GM12878 (cell line): ENCODE measurements at regions not wholly inside any gene's neighbourhood (a gene's known extent, or its start where the extent isn't known, plus 50 kb on each side); places are given as distances from the start of the nearest gene placed in this dataset.

Source experiments
- ATF2 ChIP-seq: IDR thresholded peaks from 2 replicates; pipeline ENCODE4 v1.6.1; 2012; ENCODE audit warnings: low read length, inconsistent platforms
- CHD1 ChIP-seq: IDR thresholded peaks from 2 replicates; pipeline ENCODE4 v1.6.1; 2012; ENCODE audit warnings: low read depth, low read length, improper control_type of control experiment
- CHD2 ChIP-seq: IDR thresholded peaks from 2 replicates; pipeline ENCODE4 v1.6.1; 2011; ENCODE audit warnings: low read depth, low read length, improper control_type of control experiment, borderline replicate concordance
- CREB1 ChIP-seq: IDR thresholded peaks from 2 replicates; pipeline ENCODE4 v1.6.1; 2012; ENCODE audit warnings: low read depth, mild to moderate bottlenecking, inconsistent platforms
- ESRRA ChIP-seq: IDR thresholded peaks from 2 replicates; pipeline ENCODE4 v1.6.1; 2012; ENCODE audit warnings: mild to moderate bottlenecking, low read length, improper control_type of control experiment
- GABPA ChIP-seq: IDR thresholded peaks from 2 replicates; pipeline ENCODE4 v1.6.1; 2014; ENCODE audit warnings: antibody characterized with exemption, low read depth, mild to moderate bottlenecking, inconsistent platforms
- JUND ChIP-seq: IDR thresholded peaks from 2 replicates; pipeline ENCODE4 v1.6.1; 2012; ENCODE audit warnings: low read depth, mild to moderate bottlenecking, low read length, improper control_type of control experiment, moderate library complexity
- NR2C2 ChIP-seq: IDR thresholded peaks from 2 replicates; pipeline ENCODE4 v1.6.1; 2011; ENCODE audit warnings: borderline replicate concordance, low read depth; ENCODE audit not compliant: control insufficient read depth, insufficient read length
- PKNOX1 ChIP-seq: fragments of 450-650 bp; IDR thresholded peaks from 2 replicates; pipeline ENCODE4 v1.6.1; 2016; ENCODE audit warnings: mild to moderate bottlenecking
- POLR2AphosphoS2 ChIP-seq: IDR thresholded peaks from 2 replicates; pipeline ENCODE4 v1.6.1; 2011; ENCODE audit warnings: low read depth, mild to moderate bottlenecking, low read length, improper control_type of control experiment, moderate library complexity
- RAD21 ChIP-seq: IDR thresholded peaks from 2 replicates; pipeline ENCODE4 v1.6.1; 2011; ENCODE audit warnings: mild to moderate bottlenecking, low read depth, low read length, moderate library complexity; ENCODE audit not compliant: insufficient read depth
- TAF1 ChIP-seq: IDR thresholded peaks from 2 replicates; pipeline ENCODE4 v1.6.1; 2011; ENCODE audit warnings: mild to moderate bottlenecking, low read depth, low read length, borderline replicate concordance
- TF ChIP-seq, protein P1 (sequence below), 3 experiments: IDR thresholded peaks in 2 of 3; conservative IDR thresholded peaks in 1 of 3; 2 replicates each; pipeline ENCODE4 v1.5.1; 2011; ENCODE audit warnings: low read depth in 3 of 3, low read length in 3 of 3, mild to moderate bottlenecking in 3 of 3, control low read depth in 2 of 3, moderate library complexity in 2 of 3, inconsistent platforms in 1 of 3, mixed read lengths in 1 of 3; ENCODE audit not compliant: control insufficient read depth in 2 of 3, insufficient read depth in 1 of 3; ENCODE audit errors: extremely low read depth in 1 of 3

DNA sequence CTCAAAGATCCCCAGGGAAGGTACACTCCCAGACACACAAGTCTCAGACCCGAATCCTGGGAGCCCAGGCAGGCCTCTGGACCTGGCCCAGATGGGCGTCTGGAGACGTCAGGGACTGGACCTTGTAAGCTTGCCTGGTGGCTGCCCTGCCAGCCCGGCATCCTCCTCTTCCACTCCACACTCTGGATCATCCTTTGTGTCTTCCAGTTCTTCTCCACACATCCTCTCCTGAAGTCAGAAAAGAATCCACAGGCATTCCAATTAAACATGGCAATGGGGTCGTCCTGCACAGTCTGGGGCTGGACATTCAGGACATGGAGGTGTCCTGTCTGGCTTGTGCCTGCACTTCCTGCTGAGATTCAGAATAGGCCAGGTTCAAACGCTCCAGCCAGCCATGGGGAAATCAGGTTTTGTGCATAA is 208.8 kb upstream of the IGF1R start:
- TF ChIP-seq, protein P1, sequence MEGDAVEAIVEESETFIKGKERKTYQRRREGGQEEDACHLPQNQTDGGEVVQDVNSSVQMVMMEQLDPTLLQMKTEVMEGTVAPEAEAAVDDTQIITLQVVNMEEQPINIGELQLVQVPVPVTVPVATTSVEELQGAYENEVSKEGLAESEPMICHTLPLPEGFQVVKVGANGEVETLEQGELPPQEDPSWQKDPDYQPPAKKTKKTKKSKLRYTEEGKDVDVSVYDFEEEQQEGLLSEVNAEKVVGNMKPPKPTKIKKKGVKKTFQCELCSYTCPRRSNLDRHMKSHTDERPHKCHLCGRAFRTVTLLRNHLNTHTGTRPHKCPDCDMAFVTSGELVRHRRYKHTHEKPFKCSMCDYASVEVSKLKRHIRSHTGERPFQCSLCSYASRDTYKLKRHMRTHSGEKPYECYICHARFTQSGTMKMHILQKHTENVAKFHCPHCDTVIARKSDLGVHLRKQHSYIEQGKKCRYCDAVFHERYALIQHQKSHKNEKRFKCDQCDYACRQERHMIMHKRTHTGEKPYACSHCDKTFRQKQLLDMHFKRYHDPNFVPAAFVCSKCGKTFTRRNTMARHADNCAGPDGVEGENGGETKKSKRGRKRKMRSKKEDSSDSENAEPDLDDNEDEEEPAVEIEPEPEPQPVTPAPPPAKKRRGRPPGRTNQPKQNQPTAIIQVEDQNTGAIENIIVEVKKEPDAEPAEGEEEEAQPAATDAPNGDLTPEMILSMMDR (IDR thresholded peaks at IDR 0.05 in 2 of 3, conservative IDR thresholded peaks at IDR 0.05 in 1 of 3; ENCODE audit: control insufficient read depth in 2 of 3, extremely low read depth in 1 of 3, insufficient read depth in 1 of 3, low read depth in 3 of 3, low read length in 3 of 3): no peak
- TF ChIP-seq GABPA (no peak), PKNOX1 (no peak), ESRRA (no peak), CHD1 (no peak), CREB1 (no peak), TAF1 (no peak), CHD2 (no peak), JUND (no peak), NR2C2 (no peak), POLR2AphosphoS2 (no peak), ATF2 (no peak), RAD21 (no peak)
